Upper lobe of left lung (tissue), 6 donors: ENCODE measurements at regions not wholly inside any gene's neighbourhood (a gene's known extent, or its start where the extent isn't known, plus 50 kb on each side); places are given as distances from the start of the nearest gene placed in this dataset.
A peak's percentile ranks its signal among the peaks of the same experiment; 100 is the strongest.

ENCODE experiments used
- ATAC-seq, 2 donors: fragments of 200-7000 bp; cut with Tn5 transposase; one replicate each; pipeline ENCODE4 v1.9.1; 2022; ENCODE audit warnings: mild to moderate bottlenecking in 2 of 2, moderate library complexity in 2 of 2; ENCODE audit not compliant: low FRiP score in 2 of 2
- DNase-seq, 2 donors: peaks; one replicate each; pipeline ENCODE4 v3.0.0-alpha.2; 2019 to 2020
- H3K27ac ChIP-seq, 4 donors: fragments of 200-600 bp; sonication (generic); one replicate each; pipeline ENCODE4 v1.5.1; 2016 to 2019
- H3K27me3 ChIP-seq, 4 donors: fragments of 200-600 bp; sonication (generic); one replicate each; pipeline ENCODE4 v1.5.1; 2017 to 2019
- H3K36me3 ChIP-seq, 4 donors: fragments of 200-600 bp; sonication (generic); one replicate each; pipeline ENCODE4 v1.5.1; 2016 to 2019
- H3K4me1 ChIP-seq, 4 donors: fragments of 200-600 bp; sonication (generic); one replicate each; pipeline ENCODE4 v1.5.1; 2018 to 2019
- H3K4me3 ChIP-seq, 4 donors: fragments of 200-600 bp; sonication (generic); one replicate each; pipeline ENCODE4 v1.5.1; 2017 to 2019; ENCODE audit warnings: mild to moderate bottlenecking in 2 of 4, moderate library complexity in 1 of 4
- H3K9me3 ChIP-seq, 4 donors: fragments of 200-600 bp; sonication (generic); one replicate each; pipeline ENCODE4 v1.5.1; 2018 to 2019
- CTCF ChIP-seq, 6 experiments: fragments of 450-650 bp in 4 of 6; fragments of 200-600 bp in 2 of 6; sonication (generic) in 2 of 6; IDR thresholded peaks; one replicate each; pipeline ENCODE4 v1.5.1; 2016 to 2019; ENCODE audit warnings: antibody characterized with exemption in 6 of 6
- EP300 ChIP-seq, 4 donors: sonication (generic); formaldehyde crosslinking; IDR thresholded peaks; one replicate each; pipeline ENCODE4 v1.5.1; 2017; ENCODE audit warnings: antibody characterized with exemption in 4 of 4, control low read depth in 2 of 4
- POLR2A ChIP-seq, 4 donors: fragments of 450-650 bp; IDR thresholded peaks; one replicate each; pipeline ENCODE4 v1.5.1; 2016 to 2017; ENCODE audit warnings: antibody characterized with exemption in 4 of 4, mild to moderate bottlenecking in 2 of 4
- POLR2AphosphoS5 ChIP-seq, 2 donors: sonication (generic); formaldehyde crosslinking; IDR thresholded peaks; one replicate each; pipeline ENCODE4 v1.5.1; 2017; ENCODE audit warnings: antibody characterized with exemption in 2 of 2
- WGBS, 2 donors: methylation state at CpG; one replicate each; pipeline ENCODE4 v1.1.5; 2017 to 2018; 5-methylcytosine and 5-hydroxymethylcytosine counted together
- donor health status: DM: no; HTN: no; CAD: no; lungs with moderate emphysema.
- donor health status: DM: no; HTN: yes; CAD: no; lungs with severe emphysema.

- peaks cover 0 to 24% (median 9%) of the 10 kb centered on the region in 4 donors for H3K27me3 ChIP-seq
- H3K9me3 ChIP-seq, result no peaks in the 10 kb centered on the region
- WGBS, 2 donors, result 62% methylated on average over 12 to 15 of the region's 15 CpGs
- ATAC-seq (no peak), DNase-seq (no peak)
- TF ChIP-seq EP300 (IDR thresholded peaks at IDR 0.05) (no peak), POLR2AphosphoS5 (IDR thresholded peaks at IDR 0.05) (no peak), CTCF (IDR thresholded peaks at IDR 0.05) (no peak), POLR2A (IDR thresholded peaks at IDR 0.05) (no peak)
- H3K27ac ChIP-seq, result no peak overlapping the region
- peaks cover 0 to 16% (median 4%) of the 10 kb centered on the region in 4 donors for H3K4me1 ChIP-seq
- H3K36me3 ChIP-seq, result no peaks in the 10 kb centered on the region
- no peak overlapping the region for H3K4me3 ChIP-seq
These were observed 96.9 kb upstream of the ANO1 start for GRCh38 chr11:69981119-69981784.

- no peaks in the 10 kb centered on the region for H3K36me3 ChIP-seq
- H3K4me1 ChIP-seq, result peaks cover 0 to 17% (median 4%) of the 10 kb centered on the region in 4 donors
- WGBS, 2 donors, result 71 to 74% methylated on average over 19 to 20 of the region's 20 CpGs
- peak overlapping the region in 1 of 4 donors; percentile 17 for H3K27ac ChIP-seq
- no peaks in the 10 kb centered on the region for H3K9me3 ChIP-seq
- DNase-seq, result no peak
- no peak overlapping the region for H3K4me3 ChIP-seq
- no peak for ATAC-seq
- TF ChIP-seq POLR2AphosphoS5 (IDR thresholded peaks at IDR 0.05) (no peak), CTCF (IDR thresholded peaks at IDR 0.05) (no peak), POLR2A (IDR thresholded peaks at IDR 0.05) (no peak), EP300 (IDR thresholded peaks at IDR 0.05) (no peak)
- peaks cover 0 to 27% (median 9%) of the 10 kb centered on the region in 4 donors for H3K27me3 ChIP-seq
These were observed 95.2 kb upstream of the ANO1 start for GRCh38 chr11:69982690-69983570.

- Histone ChIP-seq H3K36me3 (no peaks in the 10 kb centered on the region), H3K4me3 (no peak overlapping the region), H3K9me3 (no peaks in the 10 kb centered on the region), H3K27me3 (peaks cover 0 to 27% (median 9%) of the 10 kb centered on the region in 4 donors), H3K4me1 (peaks cover 0 to 17% (median 4%) of the 10 kb centered on the region in 4 donors), H3K27ac (no peak overlapping the region)
- no peak for ATAC-seq
- TF ChIP-seq EP300 (IDR thresholded peaks at IDR 0.05) (no peak), CTCF (IDR thresholded peaks at IDR 0.05) (no peak), POLR2A (IDR thresholded peaks at IDR 0.05) (no peak), POLR2AphosphoS5 (IDR thresholded peaks at IDR 0.05) (no peak)
- DNase-seq, result no peak
- 77 to 86% methylated on average over 10 of the region's 10 CpGs for WGBS, 2 donors
These were observed 94.6 kb upstream of the ANO1 start for GRCh38 chr11:69983571-69983877.

- Histone ChIP-seq H3K27me3 (peaks cover 0 to 27% (median 9%) of the 10 kb centered on the region in 4 donors), H3K9me3 (no peaks in the 10 kb centered on the region), H3K4me3 (no peak overlapping the region), H3K4me1 (peaks cover 0 to 17% (median 4%) of the 10 kb centered on the region in 4 donors), H3K36me3 (no peaks in the 10 kb centered on the region), H3K27ac (no peak overlapping the region)
- DNase-seq (no peak), ATAC-seq (no peak)
- WGBS, 2 donors, result 25 to 29% methylated on average over 8 to 9 of the region's 10 CpGs
- no peak for TF ChIP-seq POLR2AphosphoS5 (IDR thresholded peaks at IDR 0.05)
- TF ChIP-seq EP300 (IDR thresholded peaks at IDR 0.05), result no peak
- no peak for TF ChIP-seq POLR2A (IDR thresholded peaks at IDR 0.05)
- no peak for TF ChIP-seq CTCF (IDR thresholded peaks at IDR 0.05)
These were observed 94.1 kb upstream of the ANO1 start for GRCh38 chr11:69983897-69984438.
